BJ (cell line): ENCODE measurements at regions not wholly inside any gene's neighbourhood (a gene's known extent, or its start where the extent isn't known, plus 50 kb on each side); places are given as distances from the start of the nearest gene placed in this dataset.

ENCODE experiments used
- CTCF ChIA-PET: fragments of 350-600 bp; formaldehyde crosslinking; extraction: SDS; loops from one replicate; lab custom pipeline; 2021; ENCODE audit warnings: antibody characterized with exemption, inconsistent platforms; lab: Yijun Ruan, JAX
- POLR2A ChIA-PET: fragments of 300-600 bp; sonication (Branson Sonifier 250); formaldehyde crosslinking; extraction: SDS; loops from one replicate; lab custom pipeline; 2021; ENCODE audit warnings: antibody characterized with exemption; lab: Charles Lee
- DNase-seq: peaks from one replicate; pipeline ENCODE4 v3.0.0-alpha.2; 2011; ENCODE audit warnings: low read depth
- H3K27me3 ChIP-seq: 2 replicates; pipeline ENCODE4 v1.6.0; 2011; ENCODE audit warnings: low read length; ENCODE audit not compliant: control insufficient read depth, insufficient read depth
- H3K36me3 ChIP-seq: 2 replicates; pipeline ENCODE4 v1.5.1; 2011; ENCODE audit warnings: low read length; ENCODE audit not compliant: control insufficient read depth, insufficient read depth
- H3K4me3 ChIP-seq: 2 replicates; pipeline ENCODE4 v1.5.1; 2011; ENCODE audit warnings: low read depth, mild to moderate bottlenecking, control low read depth, low read length
- CTCF ChIP-seq: IDR thresholded peaks from 2 replicates; pipeline ENCODE4 v1.5.1; 2011; ENCODE audit warnings: low read depth, mild to moderate bottlenecking, control low read depth, inconsistent platforms, low read length, moderate library complexity; ENCODE audit not compliant: insufficient read depth

- DNase-seq: no peak
- H3K27me3 ChIP-seq: no peaks in the 10 kb centered on the region
- H3K4me3 ChIP-seq: no peak overlapping the region
- no peaks in the 10 kb centered on the region for H3K36me3 ChIP-seq
- POLR2A ChIA-PET: no interaction called here
- no peak for TF ChIP-seq CTCF
- CTCF ChIA-PET: no interaction called here
Observed at GRCh38 chr12:13707829-13708228, 273.6 kb downstream of the GRIN2B start.

DNA sequence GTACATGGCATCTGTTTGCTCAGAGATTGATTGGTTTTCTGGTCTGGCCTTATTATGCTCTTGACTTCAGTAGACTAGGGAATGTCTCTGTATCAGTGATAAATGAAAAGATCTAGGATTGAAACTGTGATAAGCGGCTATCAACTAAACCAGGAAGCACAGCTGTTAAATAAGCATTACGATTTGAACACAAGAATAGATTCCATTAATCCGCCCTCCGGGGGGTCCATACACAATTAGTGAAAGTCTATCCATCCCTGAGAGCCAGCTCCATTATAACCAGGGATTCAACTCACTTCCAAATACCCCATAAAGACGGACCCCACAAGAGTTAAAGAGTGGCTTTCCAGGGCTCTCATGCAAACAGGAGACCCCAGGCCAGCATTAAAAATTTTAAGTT lies 279.0 kb downstream of the GRIN2B start:
- ChIA-PET CTCF (interaction anchor here (0.9 kb wide), 1 partner anchor 465 kb away, joined by 3 read pairs; no protein-coding TSS in a partner anchor), POLR2A (no interaction called here)
- H3K27me3 ChIP-seq: no peaks in the 10 kb centered on the region
- no peak for TF ChIP-seq CTCF
- no peak overlapping the region for H3K4me3 ChIP-seq
- no peak for DNase-seq
- no peaks in the 10 kb centered on the region for H3K36me3 ChIP-seq

GRCh38 chr12:13701502-13701901 lies 279.9 kb downstream of the GRIN2B start:
- TF ChIP-seq CTCF: no peak
- Histone ChIP-seq H3K36me3 (no peaks in the 10 kb centered on the region), H3K27me3 (no peaks in the 10 kb centered on the region), H3K4me3 (no peak overlapping the region)
- ChIA-PET POLR2A (no interaction called here), CTCF (no interaction called here)
- DNase-seq: no peak

DNA sequence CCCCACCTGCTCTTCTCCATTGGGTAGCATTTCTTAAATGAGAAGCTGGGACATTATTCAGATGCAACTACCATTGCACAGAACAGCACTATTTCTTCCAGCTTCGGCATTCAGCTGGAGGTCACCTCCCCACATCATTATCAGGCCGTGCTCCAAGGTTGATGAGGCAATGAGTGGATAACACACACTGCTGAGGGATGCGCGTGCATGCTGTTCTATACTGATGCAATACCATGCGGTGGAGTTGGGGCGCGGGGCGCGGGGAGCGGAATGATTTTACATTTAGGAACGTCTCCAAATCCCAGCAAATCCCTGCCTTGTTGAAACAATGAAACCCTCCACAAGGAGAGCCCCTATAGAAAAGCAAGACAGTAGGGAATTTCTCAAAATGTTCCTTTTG lies 283.4 kb downstream of the GRIN2B start:
- Histone ChIP-seq H3K27me3 (no peaks in the 10 kb centered on the region), H3K36me3 (no peaks in the 10 kb centered on the region), H3K4me3 (no peak overlapping the region)
- ChIA-PET POLR2A (no interaction called here), CTCF (no interaction called here)
- DNase-seq: no peak
- TF ChIP-seq CTCF: no peak

DNA sequence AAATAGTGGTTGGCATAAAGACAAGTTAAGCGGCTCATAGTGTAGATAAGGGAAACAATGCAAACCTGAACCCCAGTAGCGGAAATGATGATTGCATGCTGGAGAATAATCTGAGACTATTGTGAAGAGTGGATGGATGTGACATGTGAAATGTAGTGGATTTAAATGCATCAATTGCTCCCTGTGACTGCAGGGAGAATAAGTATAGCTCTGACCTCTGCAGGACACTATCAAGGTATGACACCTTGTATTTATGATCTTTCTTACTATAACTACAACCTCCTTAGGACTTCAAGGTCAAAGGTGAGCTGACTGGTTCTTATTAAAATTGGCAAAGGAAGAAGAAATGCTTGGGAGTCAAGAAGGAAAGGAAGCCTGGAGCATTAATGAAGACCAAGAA lies 285.6 kb downstream of the GRIN2B start:
- DNase-seq: no peak
- CTCF ChIA-PET: no interaction called here
- no peak overlapping the region for H3K4me3 ChIP-seq
- no peaks in the 10 kb centered on the region for H3K36me3 ChIP-seq
- POLR2A ChIA-PET: no interaction called here
- TF ChIP-seq CTCF: no peak
- no peaks in the 10 kb centered on the region for H3K27me3 ChIP-seq
